ENCODE measurements at regions not wholly inside any gene's neighbourhood (a gene's known extent, or its start where the extent isn't known, plus 50 kb on each side); places are given as distances from the start of the nearest gene placed in this dataset.

GRCh38 chr6:108774555-108774954 is 73.7 kb upstream of the ARMC2 start:
- H3K4me1 ChIP-seq (ENCODE audit: control insufficient read depth, insufficient read depth, low read length): no peaks in the 10 kb centered on the region
- H3K9ac ChIP-seq (ENCODE audit: low read length): no peak overlapping the region
- no peak overlapping the region for H3K4me3 ChIP-seq (ENCODE audit: low read length)
- no peaks in the 10 kb centered on the region for H3K27me3 ChIP-seq (ENCODE audit: control insufficient read depth, insufficient read depth, low read length)
- H3K36me3 ChIP-seq (ENCODE audit: control insufficient read depth, insufficient read depth, low read length): no peaks in the 10 kb centered on the region
- H3K27ac ChIP-seq (ENCODE audit: low read depth, low read length): no peak overlapping the region

GRCh38 chr6:108777536-108777935 is 70.7 kb upstream of the ARMC2 start:
- Histone ChIP-seq H3K27me3 (ENCODE audit: control insufficient read depth, insufficient read depth, low read length) (no peaks in the 10 kb centered on the region), H3K4me1 (ENCODE audit: control insufficient read depth, insufficient read depth, low read length) (no peaks in the 10 kb centered on the region), H3K27ac (ENCODE audit: low read depth, low read length) (no peak overlapping the region), H3K36me3 (ENCODE audit: control insufficient read depth, insufficient read depth, low read length) (no peaks in the 10 kb centered on the region), H3K4me3 (ENCODE audit: low read length) (no peak overlapping the region), H3K9ac (ENCODE audit: low read length) (no peak overlapping the region)

- no peak overlapping the region for H3K4me3 ChIP-seq (ENCODE audit: low read length)
- no peaks in the 10 kb centered on the region for H3K4me1 ChIP-seq (ENCODE audit: control insufficient read depth, insufficient read depth, low read length)
- no peak overlapping the region for H3K27ac ChIP-seq (ENCODE audit: low read depth, low read length)
- H3K36me3 ChIP-seq (ENCODE audit: control insufficient read depth, insufficient read depth, low read length): no peaks in the 10 kb centered on the region
- H3K27me3 ChIP-seq (ENCODE audit: control insufficient read depth, insufficient read depth, low read length): no peaks in the 10 kb centered on the region
- H3K9ac ChIP-seq (ENCODE audit: low read length): no peak overlapping the region
Measured at GRCh38 chr6:108778421-108779186, 69.6 kb upstream of the ARMC2 start.

GRCh38 chr6:108779536-108780275 is 68.5 kb upstream of the ARMC2 start:
- Histone ChIP-seq H3K36me3 (ENCODE audit: control insufficient read depth, insufficient read depth, low read length) (no peaks in the 10 kb centered on the region), H3K4me3 (ENCODE audit: low read length) (no peak overlapping the region), H3K27ac (ENCODE audit: low read depth, low read length) (no peak overlapping the region), H3K4me1 (ENCODE audit: control insufficient read depth, insufficient read depth, low read length) (no peaks in the 10 kb centered on the region), H3K27me3 (ENCODE audit: control insufficient read depth, insufficient read depth, low read length) (no peaks in the 10 kb centered on the region), H3K9ac (ENCODE audit: low read length) (no peak overlapping the region)

GRCh38 chr6:108780784-108781183 is 67.4 kb upstream of the ARMC2 start:
- H3K36me3 ChIP-seq (ENCODE audit: control insufficient read depth, insufficient read depth, low read length): no peaks in the 10 kb centered on the region
- H3K4me3 ChIP-seq (ENCODE audit: low read length): no peak overlapping the region
- H3K9ac ChIP-seq (ENCODE audit: low read length): no peak overlapping the region
- no peak overlapping the region for H3K27ac ChIP-seq (ENCODE audit: low read depth, low read length)
- no peaks in the 10 kb centered on the region for H3K27me3 ChIP-seq (ENCODE audit: control insufficient read depth, insufficient read depth, low read length)
- H3K4me1 ChIP-seq (ENCODE audit: control insufficient read depth, insufficient read depth, low read length): no peaks in the 10 kb centered on the region

- Histone ChIP-seq H3K27me3 (ENCODE audit: control insufficient read depth, insufficient read depth, low read length) (no peaks in the 10 kb centered on the region), H3K36me3 (ENCODE audit: control insufficient read depth, insufficient read depth, low read length) (no peaks in the 10 kb centered on the region), H3K4me3 (ENCODE audit: low read length) (peak overlapping the region; percentile 74), H3K27ac (ENCODE audit: low read depth, low read length) (peak overlapping the region; percentile 69), H3K9ac (ENCODE audit: low read length) (no peak overlapping the region), H3K4me1 (ENCODE audit: control insufficient read depth, insufficient read depth, low read length) (no peaks in the 10 kb centered on the region)
Measured at GRCh38 chr6:108781419-108782100, 66.7 kb upstream of the ARMC2 start.

- Histone ChIP-seq H3K27ac (ENCODE audit: low read depth, low read length) (peak overlapping the region; percentile 69), H3K4me1 (ENCODE audit: control insufficient read depth, insufficient read depth, low read length) (no peaks in the 10 kb centered on the region), H3K36me3 (ENCODE audit: control insufficient read depth, insufficient read depth, low read length) (no peaks in the 10 kb centered on the region), H3K27me3 (ENCODE audit: control insufficient read depth, insufficient read depth, low read length) (no peaks in the 10 kb centered on the region), H3K9ac (ENCODE audit: low read length) (no peak overlapping the region), H3K4me3 (ENCODE audit: low read length) (peak overlapping the region; percentile 74)
Measured at GRCh38 chr6:108782179-108783041, 65.8 kb upstream of the ARMC2 start.

GRCh38 chr6:108785653-108786052 is 62.6 kb upstream of the ARMC2 start:
- H3K27me3 ChIP-seq (ENCODE audit: control insufficient read depth, insufficient read depth, low read length): no peaks in the 10 kb centered on the region
- H3K4me3 ChIP-seq (ENCODE audit: low read length): no peak overlapping the region
- no peaks in the 10 kb centered on the region for H3K36me3 ChIP-seq (ENCODE audit: control insufficient read depth, insufficient read depth, low read length)
- no peak overlapping the region for H3K27ac ChIP-seq (ENCODE audit: low read depth, low read length)
- H3K9ac ChIP-seq (ENCODE audit: low read length): no peak overlapping the region
- H3K4me1 ChIP-seq (ENCODE audit: control insufficient read depth, insufficient read depth, low read length): no peaks in the 10 kb centered on the region

- Histone ChIP-seq H3K4me3 (ENCODE audit: low read length) (no peak overlapping the region), H3K27ac (ENCODE audit: low read depth, low read length) (no peak overlapping the region), H3K27me3 (ENCODE audit: control insufficient read depth, insufficient read depth, low read length) (no peaks in the 10 kb centered on the region), H3K36me3 (ENCODE audit: control insufficient read depth, insufficient read depth, low read length) (no peaks in the 10 kb centered on the region), H3K9ac (ENCODE audit: low read length) (no peak overlapping the region), H3K4me1 (ENCODE audit: control insufficient read depth, insufficient read depth, low read length) (no peaks in the 10 kb centered on the region)
Measured at GRCh38 chr6:108788416-108788815, 59.8 kb upstream of the ARMC2 start.

- H3K36me3 ChIP-seq (ENCODE audit: control insufficient read depth, insufficient read depth, low read length): no peaks in the 10 kb centered on the region
Measured at GRCh38 chr6:108789475-108789874, 58.7 kb upstream of the ARMC2 start.

GRCh38 chr6:108791700-108792099 is 56.5 kb upstream of the ARMC2 start:
- Histone ChIP-seq H3K27ac (ENCODE audit: low read depth, low read length) (no peak overlapping the region), H3K9ac (ENCODE audit: low read length) (no peak overlapping the region), H3K27me3 (ENCODE audit: control insufficient read depth, insufficient read depth, low read length) (no peaks in the 10 kb centered on the region), H3K4me3 (ENCODE audit: low read length) (no peak overlapping the region), H3K36me3 (ENCODE audit: control insufficient read depth, insufficient read depth, low read length) (no peaks in the 10 kb centered on the region), H3K4me1 (ENCODE audit: control insufficient read depth, insufficient read depth, low read length) (no peaks in the 10 kb centered on the region)

More at GRCh38 chr6:108789475-108789874, 58.7 kb upstream of the ARMC2 start:
- no peak overlapping the region for H3K9ac ChIP-seq (ENCODE audit: low read length)
- no peaks in the 10 kb centered on the region for H3K4me1 ChIP-seq (ENCODE audit: control insufficient read depth, insufficient read depth, low read length)
- no peaks in the 10 kb centered on the region for H3K27me3 ChIP-seq (ENCODE audit: control insufficient read depth, insufficient read depth, low read length)
- no peak overlapping the region for H3K27ac ChIP-seq (ENCODE audit: low read depth, low read length)
- H3K4me3 ChIP-seq (ENCODE audit: low read length): no peak overlapping the region

Measured in rectal smooth muscle tissue (tissue), 1 donor.